CD14-positive monocyte (primary cell): ENCODE measurements at regions not wholly inside any gene's neighbourhood (a gene's known extent, or its start where the extent isn't known, plus 50 kb on each side); places are given as distances from the start of the nearest gene placed in this dataset.

Experiments used
- DNase-seq, 3 donors: peaks; one replicate each; pipeline ENCODE4 v3.0.0-alpha.2; 2011 to 2022
- H2AFZ ChIP-seq: 2 replicates; pipeline ENCODE4 v1.6.0; 2012; ENCODE audit warnings: mild to moderate bottlenecking, low read depth, low read length, inconsistent platforms; ENCODE audit not compliant: insufficient read depth, poor library complexity, severe bottlenecking
- H3K27ac ChIP-seq, 2 donors: 1 replicate in 1 of 2; 2 replicates in 1 of 2; pipeline ENCODE4 v1.5.1; 2012 to 2013; ENCODE audit warnings: low read length in 2 of 2, control low read depth in 1 of 2, inconsistent platforms in 1 of 2, low read depth in 1 of 2, mild to moderate bottlenecking in 1 of 2
- H3K27me3 ChIP-seq, 2 donors: one replicate each; pipeline versions ENCODE4 v1.6.0 to v1.6.1; 2011 to 2013; ENCODE audit warnings: low read length in 2 of 2; ENCODE audit not compliant: control insufficient read depth in 2 of 2, insufficient read depth in 2 of 2
- H3K36me3 ChIP-seq, 2 donors: replicated peaks in 1 of 2; 1 replicate in 1 of 2; 2 replicates in 1 of 2; pipeline versions ENCODE4 v1.5.1 to v1.6.1; 2012 to 2013; ENCODE audit warnings: low read length in 2 of 2, control low read depth in 1 of 2, inconsistent platforms in 1 of 2, mild to moderate bottlenecking in 1 of 2; ENCODE audit not compliant: insufficient read depth in 2 of 2, control insufficient read depth in 1 of 2
- H3K4me1 ChIP-seq, 2 donors: 1 replicate in 1 of 2; 2 replicates in 1 of 2; pipeline versions ENCODE4 v1.5.1 to v1.6.1; 2012 to 2013; ENCODE audit warnings: low read length in 2 of 2, control low read depth in 1 of 2, inconsistent platforms in 1 of 2, mild to moderate bottlenecking in 1 of 2, moderate library complexity in 1 of 2; ENCODE audit not compliant: insufficient read depth in 2 of 2, control insufficient read depth in 1 of 2
- H3K4me2 ChIP-seq: replicated peaks from 2 replicates; pipeline ENCODE3; 2012; ENCODE audit warnings: low read length, moderate library complexity, mild to moderate bottlenecking; ENCODE audit not compliant: poor library complexity, severe bottlenecking; ENCODE audit errors: extremely low read depth
- H3K4me3 ChIP-seq, 3 experiments: fragments of 200-600 bp in 1 of 3; sonication (generic) in 1 of 3; replicated peaks in 1 of 3; 1 replicate in 2 of 3; 2 replicates in 1 of 3; pipeline ENCODE4 v1.5.1; 2011 to 2013; ENCODE audit warnings: low read length in 3 of 3, mild to moderate bottlenecking in 3 of 3, control low read depth in 2 of 3, low read depth in 2 of 3, inconsistent platforms in 1 of 3, moderate library complexity in 1 of 3
- H3K79me2 ChIP-seq: 2 replicates; pipeline ENCODE4 v1.6.0; 2012; ENCODE audit warnings: mild to moderate bottlenecking, control low read depth, inconsistent platforms, low read length, moderate library complexity; ENCODE audit not compliant: insufficient read depth
- H3K9ac ChIP-seq: 2 replicates; pipeline ENCODE4 v1.6.0; 2017; ENCODE audit warnings: low read length, mild to moderate bottlenecking; ENCODE audit not compliant: insufficient read depth, poor library complexity, severe bottlenecking
- H3K9me3 ChIP-seq, 2 donors: replicated peaks in 1 of 2; 1 replicate in 1 of 2; 2 replicates in 1 of 2; pipeline versions ENCODE4 v1.5.1 to v1.6.1; 2012 to 2013; ENCODE audit warnings: low read length in 2 of 2, control low read depth in 1 of 2; ENCODE audit not compliant: control insufficient read depth in 1 of 2, insufficient read depth in 1 of 2
- H4K20me1 ChIP-seq: 2 replicates; pipeline ENCODE4 v1.6.0; 2012; ENCODE audit warnings: mild to moderate bottlenecking, low read length, control low read depth, moderate library complexity; ENCODE audit not compliant: insufficient read depth
- H3K27ac Mint-ChIP-seq, 7 donors: one replicate each; pipeline ENCODE4 v1.8.0; 2020; ENCODE audit warnings: mild to moderate bottlenecking in 7 of 7, mixed read lengths in 7 of 7, moderate library complexity in 6 of 7, inconsistent platforms in 2 of 7
- H3K27me3 Mint-ChIP-seq, 3 donors: one replicate each; pipeline ENCODE4 v1.8.0; 2021 to 2022; ENCODE audit warnings: low read depth in 3 of 3, mild to moderate bottlenecking in 3 of 3, mixed read lengths in 3 of 3, moderate library complexity in 3 of 3, inconsistent platforms in 1 of 3
- H3K36me3 Mint-ChIP-seq, 2 donors: one replicate each; pipeline ENCODE4 v1.8.0; 2020; ENCODE audit warnings: mixed read lengths in 2 of 2, inconsistent platforms in 1 of 2, mild to moderate bottlenecking in 1 of 2
- H3K4me1 Mint-ChIP-seq: one replicate; pipeline ENCODE4 v1.8.0; 2020; ENCODE audit warnings: mild to moderate bottlenecking, mixed read lengths
- H3K4me3 Mint-ChIP-seq, 2 donors: one replicate each; pipeline ENCODE4 v1.8.0; 2020; ENCODE audit warnings: mild to moderate bottlenecking in 2 of 2, mixed read lengths in 2 of 2, moderate library complexity in 1 of 2
- H3K9me3 Mint-ChIP-seq, 7 donors: one replicate each; pipeline ENCODE4 v1.8.0; 2020 to 2022; ENCODE audit warnings: mixed read lengths in 7 of 7, mild to moderate bottlenecking in 6 of 7, moderate library complexity in 6 of 7, inconsistent platforms in 2 of 7
- WGBS: methylation state at CpG from one replicate; pipeline ENCODE4 v1.1.5; 2013; ENCODE audit warnings: missing lambda C conversion rate; ENCODE audit not compliant: insufficient coverage; 5-methylcytosine and 5-hydroxymethylcytosine counted together
- intact Hi-C, 2 donors: fragments of 100-400 bp; cut with micrococcal nuclease; formaldehyde crosslinking; loops; one replicate each; pipeline versions ENCODE4 v1.15.0 to v1.15.1; 2023
- TF ChIP-seq, protein P1 (sequence below): fragments of 200-600 bp; IDR thresholded peaks from one replicate; pipeline ENCODE4 v1.8.0; 2022; ENCODE audit warnings: antibody characterized with exemption, mild to moderate bottlenecking

DNA sequence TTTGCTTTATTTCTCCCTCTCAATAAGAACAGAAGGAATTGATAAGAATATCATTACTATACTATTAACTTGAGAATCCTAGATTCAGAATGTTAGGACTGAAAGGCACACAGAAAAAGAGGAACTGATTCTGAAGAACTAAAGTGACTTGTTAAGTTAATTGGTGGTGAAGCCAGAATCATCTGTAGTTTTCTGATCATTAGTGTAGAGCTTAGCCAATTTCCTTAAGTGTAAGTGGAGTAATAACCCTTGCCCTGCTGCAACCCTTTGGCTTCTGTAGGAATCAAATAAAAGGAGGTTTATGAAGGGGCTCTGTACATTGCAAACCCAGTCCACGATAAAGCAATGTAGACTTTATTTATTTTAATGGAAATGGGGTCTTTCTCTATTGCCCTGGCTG is 1186.0 kb downstream of the SORCS3 start:
- Histone ChIP-seq H4K20me1 (no peaks in the 10 kb centered on the region), H3K4me1 (no peaks in the 10 kb centered on the region), H3K9ac (no peak overlapping the region), H3K4me3 (no peak overlapping the region), H3K27me3 (no peaks in the 10 kb centered on the region), H3K36me3 (no peaks in the 10 kb centered on the region), H3K27ac (no peak overlapping the region), H3K4me2 (no peak overlapping the region), H2AFZ (no peak overlapping the region), H3K79me2 (no peaks in the 10 kb centered on the region), H3K9me3 (no peaks in the 10 kb centered on the region)
- Mint-ChIP-seq H3K27ac (no peak overlapping the region), H3K4me1 (no peaks in the 10 kb centered on the region), H3K4me3 (no peak overlapping the region), H3K27me3 (no peaks in the 10 kb centered on the region), H3K9me3 (peaks cover 0 to 3% (median 1%) of the 10 kb centered on the region in 7 donors), H3K36me3 (no peaks in the 10 kb centered on the region)
- TF ChIP-seq, protein P1, sequence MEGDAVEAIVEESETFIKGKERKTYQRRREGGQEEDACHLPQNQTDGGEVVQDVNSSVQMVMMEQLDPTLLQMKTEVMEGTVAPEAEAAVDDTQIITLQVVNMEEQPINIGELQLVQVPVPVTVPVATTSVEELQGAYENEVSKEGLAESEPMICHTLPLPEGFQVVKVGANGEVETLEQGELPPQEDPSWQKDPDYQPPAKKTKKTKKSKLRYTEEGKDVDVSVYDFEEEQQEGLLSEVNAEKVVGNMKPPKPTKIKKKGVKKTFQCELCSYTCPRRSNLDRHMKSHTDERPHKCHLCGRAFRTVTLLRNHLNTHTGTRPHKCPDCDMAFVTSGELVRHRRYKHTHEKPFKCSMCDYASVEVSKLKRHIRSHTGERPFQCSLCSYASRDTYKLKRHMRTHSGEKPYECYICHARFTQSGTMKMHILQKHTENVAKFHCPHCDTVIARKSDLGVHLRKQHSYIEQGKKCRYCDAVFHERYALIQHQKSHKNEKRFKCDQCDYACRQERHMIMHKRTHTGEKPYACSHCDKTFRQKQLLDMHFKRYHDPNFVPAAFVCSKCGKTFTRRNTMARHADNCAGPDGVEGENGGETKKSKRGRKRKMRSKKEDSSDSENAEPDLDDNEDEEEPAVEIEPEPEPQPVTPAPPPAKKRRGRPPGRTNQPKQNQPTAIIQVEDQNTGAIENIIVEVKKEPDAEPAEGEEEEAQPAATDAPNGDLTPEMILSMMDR = no peak
- no peak for DNase-seq
- intact Hi-C loops = no loop called here
- WGBS = no CpG with 5 or more reads among the region's 1 CpG

DNA sequence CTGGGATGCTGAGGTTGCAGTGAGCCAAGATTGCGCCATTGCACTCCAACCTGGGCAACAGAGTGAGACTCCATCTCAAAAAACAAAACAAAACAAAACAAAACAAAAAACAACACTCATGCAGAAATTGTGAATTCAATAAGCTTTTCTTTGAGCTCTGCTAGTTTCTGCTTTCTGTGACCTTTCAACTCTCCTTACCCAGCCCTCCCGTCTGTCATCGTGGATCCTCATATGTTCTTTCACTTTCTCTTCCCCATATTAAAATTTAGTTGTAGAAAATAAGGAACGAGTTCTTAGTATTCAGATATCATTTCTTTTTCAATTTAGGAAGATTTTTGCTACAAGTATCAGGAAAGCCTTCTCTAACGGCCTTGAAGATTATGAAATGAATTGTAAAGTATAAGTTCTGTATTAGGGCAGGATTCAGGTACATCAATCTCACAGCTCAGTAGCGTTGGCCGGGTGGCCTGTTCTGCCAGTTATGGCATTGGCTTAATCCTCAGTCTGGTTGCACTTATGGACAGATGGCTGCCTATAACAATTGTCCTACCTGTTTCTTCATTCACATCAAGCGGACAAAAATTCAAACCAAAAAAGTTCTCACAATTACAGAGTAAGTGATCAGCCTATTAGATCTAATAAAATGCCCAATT is 1167.0 kb downstream of the SORCS3 start:
- Histone ChIP-seq H3K27ac (peak overlapping the region; percentile 27 to 48), H4K20me1 (no peaks in the 10 kb centered on the region), H2AFZ (peak overlapping the region; percentile 21), H3K4me2 (peak overlapping the region; percentile 12), H3K4me1 (peaks cover 0 to 8% of the 10 kb centered on the region in 2 donors), H3K9me3 (peaks cover 0 to 2% of the 10 kb centered on the region in 2 donors), H3K4me3 (no peak overlapping the region), H3K27me3 (no peaks in the 10 kb centered on the region), H3K79me2 (no peaks in the 10 kb centered on the region), H3K36me3 (no peaks in the 10 kb centered on the region), H3K9ac (no peak overlapping the region)
- no peaks in the 10 kb centered on the region for H3K36me3 Mint-ChIP-seq
- peak overlapping the region in 1 of 2 donors; percentile 43 for H3K4me3 Mint-ChIP-seq
- peaks cover 0 to 7% (median 0%) of the 10 kb centered on the region in 7 donors for H3K9me3 Mint-ChIP-seq
- peak; percentile 6 to 34 (median 8) for DNase-seq
- peak overlapping the region in 5 of 7 donors; percentile 7 to 73 (median 42) for H3K27ac Mint-ChIP-seq
- peaks cover 0 to 2% (median 0%) of the 10 kb centered on the region in 3 donors for H3K27me3 Mint-ChIP-seq
- H3K4me1 Mint-ChIP-seq = peaks cover 7% of the 10 kb centered on the region
- WGBS = 95% methylated on average over 3 of the region's 8 CpGs
- intact Hi-C loops = no loop called here
- TF ChIP-seq, protein P1 = no peak
